Calu3 (cell line): ENCODE measurements at regions not wholly inside any gene's neighbourhood (a gene's known extent, or its start where the extent isn't known, plus 50 kb on each side); places are given as distances from the start of the nearest gene placed in this dataset.

ENCODE experiments used
- BruUV-seq: library from RNA; stranded (reverse); fragments of 400-500 nt; replicated peaks from 2 replicates; lab custom pipeline; 2021; lab: Mats Ljungman, UMichigan
- CTCF ChIA-PET: fragments of 300-600 bp; sonication (Branson Sonifier 250); formaldehyde crosslinking; loops from one replicate; lab custom pipeline; 2022; ENCODE audit warnings: antibody characterized with exemption; lab: Charles Lee
- DNase-seq: peaks from one replicate; pipeline ENCODE4 v3.0.0; 2022
- H3K27ac Mint-ChIP-seq: one replicate; pipeline ENCODE4 v1.8.0; 2022; ENCODE audit warnings: mixed read lengths; ENCODE audit not compliant: unreplicated experiment
- H3K27me3 Mint-ChIP-seq: one replicate; pipeline ENCODE4 v1.8.0; 2022; ENCODE audit warnings: mixed read lengths; ENCODE audit not compliant: unreplicated experiment
- H3K36me3 Mint-ChIP-seq: one replicate; pipeline ENCODE4 v1.8.0; 2022; ENCODE audit warnings: mild to moderate bottlenecking, moderate library complexity, mixed read lengths; ENCODE audit not compliant: insufficient read depth, unreplicated experiment
- H3K4me1 Mint-ChIP-seq: one replicate; pipeline ENCODE4 v1.8.0; 2022; ENCODE audit warnings: mild to moderate bottlenecking, low read depth, mixed read lengths; ENCODE audit not compliant: unreplicated experiment
- H3K4me3 Mint-ChIP-seq: one replicate; pipeline ENCODE4 v1.8.0; 2022; ENCODE audit warnings: mild to moderate bottlenecking, low read depth, moderate library complexity, mixed read lengths; ENCODE audit not compliant: unreplicated experiment
- H3K9me3 Mint-ChIP-seq: one replicate; pipeline ENCODE4 v1.8.0; 2022; ENCODE audit warnings: low read depth, mixed read lengths; ENCODE audit not compliant: unreplicated experiment
- CTCF ChIP-seq: fragments of 200-600 bp; IDR thresholded peaks from one replicate; pipeline ENCODE4 v1.8.0; 2022; ENCODE audit warnings: antibody characterized with exemption; ENCODE audit not compliant: unreplicated experiment
- intact Hi-C: fragments of 100-400 bp; cut with micrococcal nuclease; formaldehyde crosslinking; loops from one replicate; pipeline ENCODE4 v1.10.0; 2022; ENCODE audit not compliant: unreplicated experiment

- Mint-ChIP-seq H3K27me3 (no peaks in the 10 kb centered on the region), H3K4me3 (no peak overlapping the region), H3K9me3 (peaks cover 3% of the 10 kb centered on the region), H3K4me1 (no peaks in the 10 kb centered on the region), H3K27ac (no peak overlapping the region), H3K36me3 (no peaks in the 10 kb centered on the region)
- CTCF ChIA-PET: no interaction called here
- intact Hi-C loops: no loop called here
- DNase-seq: no peak
- no peak for TF ChIP-seq CTCF
- no TSS peak for BruUV-seq
Observed at GRCh38 chr10:128897401-128898129, 569.5 kb upstream of the MGMT start.

- Mint-ChIP-seq H3K36me3 (no peaks in the 10 kb centered on the region), H3K27ac (no peak overlapping the region), H3K27me3 (no peaks in the 10 kb centered on the region), H3K9me3 (peaks cover 3% of the 10 kb centered on the region), H3K4me3 (no peak overlapping the region), H3K4me1 (no peaks in the 10 kb centered on the region)
- BruUV-seq: no TSS peak
- no peak for TF ChIP-seq CTCF
- CTCF ChIA-PET: no interaction called here
- intact Hi-C loops: no loop called here
- DNase-seq: no peak
Observed at GRCh38 chr10:128898133-128898915, 568.7 kb upstream of the MGMT start.

GRCh38 chr10:128898916-128899195 lies 568.2 kb upstream of the MGMT start:
- Mint-ChIP-seq H3K27me3 (no peaks in the 10 kb centered on the region), H3K27ac (no peak overlapping the region), H3K36me3 (no peaks in the 10 kb centered on the region), H3K4me1 (no peaks in the 10 kb centered on the region), H3K4me3 (no peak overlapping the region), H3K9me3 (peaks cover 3% of the 10 kb centered on the region)
- TF ChIP-seq CTCF: no peak
- CTCF ChIA-PET: no interaction called here
- DNase-seq: no peak
- BruUV-seq: no TSS peak
- intact Hi-C loops: no loop called here

- CTCF ChIA-PET: no interaction called here
- no peaks in the 10 kb centered on the region for H3K4me1 Mint-ChIP-seq
- H3K27me3 Mint-ChIP-seq: no peaks in the 10 kb centered on the region
- H3K27ac Mint-ChIP-seq: no peak overlapping the region
- TF ChIP-seq CTCF: no peak
- no peaks in the 10 kb centered on the region for H3K36me3 Mint-ChIP-seq
- no peak for DNase-seq
- peaks cover 3% of the 10 kb centered on the region for H3K9me3 Mint-ChIP-seq
- BruUV-seq: no TSS peak
- H3K4me3 Mint-ChIP-seq: no peak overlapping the region
- intact Hi-C loops: no loop called here
Observed at GRCh38 chr10:128900456-128900855, 566.6 kb upstream of the MGMT start.
